Central memory CD8-positive, alpha-beta T cell (primary cell): ENCODE measurements at regions not wholly inside any gene's neighbourhood (a gene's known extent, or its start where the extent isn't known, plus 50 kb on each side); places are given as distances from the start of the nearest gene placed in this dataset.

Source experiments
- ATAC-seq: fragments of 150-1000 bp; cut with Tn5 transposase; replicated peaks from 2 replicates; pipeline ENCODE4 v1.10.0; 2022; ENCODE audit warnings: mild to moderate bottlenecking, moderate FRiP score, moderate number of reproducible peaks; ENCODE audit not compliant: poor library complexity, severe bottlenecking; ENCODE audit errors: extremely low read depth
- DNase-seq, 2 donors: peaks; one replicate each; pipeline ENCODE4 v3.0.0; 2021; ENCODE audit warnings: low spot score in 2 of 2
- H3K27ac Mint-ChIP-seq: one replicate; pipeline ENCODE4 v1.8.0; 2022; ENCODE audit warnings: low read depth, mild to moderate bottlenecking, moderate library complexity, mixed read lengths
- H3K27me3 Mint-ChIP-seq: one replicate; pipeline ENCODE4 v1.8.0; 2022; ENCODE audit warnings: mixed read lengths
- H3K36me3 Mint-ChIP-seq: one replicate; pipeline ENCODE4 v1.8.0; 2022; ENCODE audit warnings: mild to moderate bottlenecking, moderate library complexity, mixed read lengths; ENCODE audit not compliant: insufficient read depth
- H3K4me1 Mint-ChIP-seq: one replicate; pipeline ENCODE4 v1.8.0; 2022; ENCODE audit warnings: mixed read lengths
- H3K4me3 Mint-ChIP-seq: one replicate; pipeline ENCODE4 v1.8.0; 2022; ENCODE audit warnings: mild to moderate bottlenecking, moderate library complexity, mixed read lengths
- H3K9me3 Mint-ChIP-seq: one replicate; pipeline ENCODE4 v1.8.0; 2022; ENCODE audit warnings: mixed read lengths

- H3K9me3 Mint-ChIP-seq, result no peaks in the 10 kb centered on the region
- no peaks in the 10 kb centered on the region for H3K4me1 Mint-ChIP-seq
- peaks cover 3% of the 10 kb centered on the region for H3K36me3 Mint-ChIP-seq
- no peak overlapping the region for H3K4me3 Mint-ChIP-seq
- H3K27ac Mint-ChIP-seq, result no peak overlapping the region
- ATAC-seq, result no peak
- DNase-seq, result no peak
- no peaks in the 10 kb centered on the region for H3K27me3 Mint-ChIP-seq
These were observed 242.6 kb downstream of the IKZF2 start for GRCh38 chr2:212908682-212909435.

- Mint-ChIP-seq H3K9me3 (no peaks in the 10 kb centered on the region), H3K27me3 (no peaks in the 10 kb centered on the region), H3K36me3 (peaks cover 3% of the 10 kb centered on the region), H3K27ac (no peak overlapping the region), H3K4me3 (no peak overlapping the region), H3K4me1 (no peaks in the 10 kb centered on the region)
- DNase-seq (no peak), ATAC-seq (no peak)
These were observed 243.4 kb downstream of the IKZF2 start for GRCh38 chr2:212908031-212908430.

GRCh38 chr2:212906620-212907019, 244.8 kb downstream of the IKZF2 start:
- Mint-ChIP-seq H3K27me3 (no peaks in the 10 kb centered on the region), H3K4me3 (no peak overlapping the region)

GRCh38 chr2:212905640-212906201, 245.7 kb downstream of the IKZF2 start:
- H3K4me3 Mint-ChIP-seq, result no peak overlapping the region
- no peak for DNase-seq
- ATAC-seq, result no peak
- peaks cover 3% of the 10 kb centered on the region for H3K36me3 Mint-ChIP-seq
- H3K4me1 Mint-ChIP-seq, result no peaks in the 10 kb centered on the region
- H3K9me3 Mint-ChIP-seq, result no peaks in the 10 kb centered on the region
- H3K27ac Mint-ChIP-seq, result no peak overlapping the region
- no peaks in the 10 kb centered on the region for H3K27me3 Mint-ChIP-seq

More at GRCh38 chr2:212906620-212907019, 244.8 kb downstream of the IKZF2 start:
- H3K27ac Mint-ChIP-seq, result no peak overlapping the region
- H3K9me3 Mint-ChIP-seq, result no peaks in the 10 kb centered on the region
- H3K4me1 Mint-ChIP-seq, result no peaks in the 10 kb centered on the region
- no peak for DNase-seq
- peaks cover 3% of the 10 kb centered on the region for H3K36me3 Mint-ChIP-seq
- no peak for ATAC-seq

GRCh38 chr2:212904646-212905045, 246.8 kb downstream of the IKZF2 start:
- H3K36me3 Mint-ChIP-seq, result peaks cover 3% of the 10 kb centered on the region
- H3K27me3 Mint-ChIP-seq, result no peaks in the 10 kb centered on the region
- no peaks in the 10 kb centered on the region for H3K4me1 Mint-ChIP-seq
- ATAC-seq, result no peak
- H3K27ac Mint-ChIP-seq, result no peak overlapping the region
- no peak overlapping the region for H3K4me3 Mint-ChIP-seq
- H3K9me3 Mint-ChIP-seq, result no peaks in the 10 kb centered on the region
- DNase-seq, result no peak

- Mint-ChIP-seq H3K9me3 (no peaks in the 10 kb centered on the region), H3K36me3 (peaks cover 2% of the 10 kb centered on the region), H3K27me3 (no peaks in the 10 kb centered on the region), H3K4me3 (no peak overlapping the region), H3K27ac (no peak overlapping the region), H3K4me1 (no peaks in the 10 kb centered on the region)
- DNase-seq (no peak), ATAC-seq (no peak)
These were observed 248.0 kb downstream of the IKZF2 start for GRCh38 chr2:212903413-212903812.

- DNase-seq (no peak), ATAC-seq (no peak)
- H3K9me3 Mint-ChIP-seq, result no peaks in the 10 kb centered on the region
- H3K27ac Mint-ChIP-seq, result no peak overlapping the region
- no peaks in the 10 kb centered on the region for H3K27me3 Mint-ChIP-seq
- H3K4me3 Mint-ChIP-seq, result no peak overlapping the region
- H3K4me1 Mint-ChIP-seq, result no peaks in the 10 kb centered on the region
- peaks cover 2% of the 10 kb centered on the region for H3K36me3 Mint-ChIP-seq
These were observed 249.0 kb downstream of the IKZF2 start for GRCh38 chr2:212902421-212902820.

GRCh38 chr2:212901604-212902275, 249.7 kb downstream of the IKZF2 start:
- no peaks in the 10 kb centered on the region for H3K4me1 Mint-ChIP-seq
- H3K36me3 Mint-ChIP-seq, result peaks cover 2% of the 10 kb centered on the region
- H3K4me3 Mint-ChIP-seq, result no peak overlapping the region
- no peak for DNase-seq
- H3K9me3 Mint-ChIP-seq, result no peaks in the 10 kb centered on the region
- no peak overlapping the region for H3K27ac Mint-ChIP-seq
- ATAC-seq, result no peak
- H3K27me3 Mint-ChIP-seq, result no peaks in the 10 kb centered on the region

GRCh38 chr2:212900715-212901114, 250.7 kb downstream of the IKZF2 start:
- peaks cover 2% of the 10 kb centered on the region for H3K36me3 Mint-ChIP-seq
- DNase-seq (no peak), ATAC-seq (no peak)
- H3K27me3 Mint-ChIP-seq, result no peaks in the 10 kb centered on the region
- H3K9me3 Mint-ChIP-seq, result no peaks in the 10 kb centered on the region
- no peak overlapping the region for H3K27ac Mint-ChIP-seq
- H3K4me1 Mint-ChIP-seq, result no peaks in the 10 kb centered on the region
- H3K4me3 Mint-ChIP-seq, result no peak overlapping the region

- Mint-ChIP-seq H3K27ac (no peak overlapping the region), H3K36me3 (peaks cover 1% of the 10 kb centered on the region), H3K27me3 (no peaks in the 10 kb centered on the region), H3K9me3 (no peaks in the 10 kb centered on the region), H3K4me3 (no peak overlapping the region), H3K4me1 (no peaks in the 10 kb centered on the region)
- ATAC-seq (no peak), DNase-seq (no peak)
These were observed 253.4 kb downstream of the IKZF2 start for GRCh38 chr2:212898011-212898410.

- peaks cover 1% of the 10 kb centered on the region for H3K36me3 Mint-ChIP-seq
- no peaks in the 10 kb centered on the region for H3K27me3 Mint-ChIP-seq
- no peak overlapping the region for H3K27ac Mint-ChIP-seq
- no peaks in the 10 kb centered on the region for H3K9me3 Mint-ChIP-seq
- DNase-seq, result no peak
- ATAC-seq, result no peak
- no peak overlapping the region for H3K4me3 Mint-ChIP-seq
- H3K4me1 Mint-ChIP-seq, result no peaks in the 10 kb centered on the region
These were observed 254.1 kb downstream of the IKZF2 start for GRCh38 chr2:212897296-212897695.

- ATAC-seq, result no peak
- Mint-ChIP-seq H3K27ac (no peak overlapping the region), H3K27me3 (no peaks in the 10 kb centered on the region), H3K9me3 (no peaks in the 10 kb centered on the region), H3K36me3 (no peaks in the 10 kb centered on the region), H3K4me1 (no peaks in the 10 kb centered on the region), H3K4me3 (no peak overlapping the region)
- no peak for DNase-seq
These were observed 257.4 kb downstream of the IKZF2 start for GRCh38 chr2:212894026-212894425.

- Mint-ChIP-seq H3K4me3 (no peak overlapping the region), H3K36me3 (no peaks in the 10 kb centered on the region), H3K27me3 (no peaks in the 10 kb centered on the region), H3K9me3 (no peaks in the 10 kb centered on the region), H3K27ac (no peak overlapping the region), H3K4me1 (no peaks in the 10 kb centered on the region)
- DNase-seq, result no peak
- ATAC-seq, result no peak
These were observed 258.2 kb downstream of the IKZF2 start for GRCh38 chr2:212893216-212893615.
